Activated CD4-positive, alpha-beta T cell treated with anti-CD3 and anti-CD28 coated beads, Interleukin-2, Interleukin-6, amounts not matched to agents 100 ng/mL and 50 ng/mL, durations not matched to agents 16 hours and 8 hours (primary cell): ENCODE measurements at regions not wholly inside any gene's neighbourhood (a gene's known extent, or its start where the extent isn't known, plus 50 kb on each side); places are given as distances from the start of the nearest gene placed in this dataset.
A peak's percentile ranks its signal among the peaks of the same experiment; 100 is the strongest.

Experiments used
- DNase-seq: peaks from one replicate; pipeline ENCODE4 v3.0.0-alpha.2; 2020

DNA sequence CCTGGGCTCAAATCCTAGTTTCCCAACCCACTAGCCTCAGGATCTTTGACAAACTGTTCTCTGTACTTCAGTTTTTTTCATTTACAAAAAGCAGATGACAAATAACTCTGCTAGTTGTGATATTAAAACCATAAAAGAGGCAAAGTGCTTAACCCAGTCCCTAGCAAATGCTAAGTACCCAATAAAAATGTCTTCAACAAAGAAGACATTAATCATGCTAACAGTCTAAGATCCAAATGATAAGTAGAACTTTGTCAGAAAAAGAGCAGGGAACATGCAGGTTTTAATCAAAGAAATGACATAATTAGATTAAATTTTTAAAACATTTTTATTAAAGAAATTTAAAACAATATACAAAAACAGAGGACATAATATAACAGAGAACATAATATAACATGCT lies 203.0 kb upstream of the ADRA1B start:
- no peak for DNase-seq

DNA sequence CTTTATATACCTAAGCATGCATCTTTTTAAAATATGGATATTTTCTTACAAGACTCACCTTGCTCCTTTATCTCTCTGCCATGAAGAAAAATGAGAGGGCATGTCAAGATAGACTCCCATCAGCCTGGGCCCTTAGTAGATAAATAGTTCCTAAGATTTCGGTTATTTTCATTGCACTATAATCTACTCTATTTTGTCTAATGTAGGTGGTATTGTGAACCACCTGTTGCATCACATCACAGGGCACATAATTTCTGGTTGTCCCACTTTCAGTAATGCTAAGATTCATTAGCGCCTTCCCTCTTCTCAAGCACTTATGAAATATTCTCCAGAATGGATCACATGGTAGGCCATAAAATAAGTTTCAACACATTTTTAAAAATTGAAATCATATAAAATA lies 202.5 kb upstream of the ADRA1B start:
- no peak for DNase-seq

DNA sequence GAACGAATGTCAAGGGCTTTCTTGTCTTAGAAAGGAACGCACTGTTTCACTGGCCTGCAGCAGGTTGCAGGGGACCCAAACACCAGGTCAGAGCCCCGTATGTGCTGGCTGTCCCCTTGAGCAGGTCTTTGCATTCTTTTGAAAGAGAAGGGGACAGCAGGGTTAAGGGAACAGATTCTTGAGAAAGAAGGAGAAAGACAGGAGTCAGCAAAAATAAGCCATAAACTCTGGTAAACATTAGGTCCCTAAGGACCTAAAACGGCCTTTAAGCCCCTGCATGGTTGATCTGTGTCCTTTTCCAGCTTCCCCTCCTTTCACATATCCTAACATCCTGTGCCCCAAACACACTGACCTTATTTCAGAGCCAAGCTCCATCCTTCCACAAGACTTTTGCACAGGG lies 190.8 kb upstream of the ADRA1B start:
- no peak for DNase-seq

DNA sequence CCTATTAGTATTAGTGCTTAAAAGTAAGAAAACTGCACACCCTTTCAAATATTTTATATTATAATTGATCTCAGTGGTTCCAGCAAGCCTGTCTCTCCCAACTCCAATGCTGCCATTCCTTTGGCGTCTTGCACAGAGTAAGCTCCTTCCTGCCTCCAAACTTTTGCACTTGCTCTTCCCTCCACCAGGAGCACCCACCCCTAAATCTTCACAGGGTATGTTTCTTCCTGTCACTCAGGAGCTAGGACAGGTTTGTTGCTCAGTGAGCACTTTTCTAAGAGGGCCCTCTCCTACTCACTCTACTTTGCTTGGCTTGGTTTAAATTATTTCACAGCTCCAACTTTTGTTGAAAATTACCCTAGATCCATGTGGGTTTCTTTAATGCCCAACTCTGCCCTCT lies 189.1 kb upstream of the ADRA1B start:
- no peak for DNase-seq

DNA sequence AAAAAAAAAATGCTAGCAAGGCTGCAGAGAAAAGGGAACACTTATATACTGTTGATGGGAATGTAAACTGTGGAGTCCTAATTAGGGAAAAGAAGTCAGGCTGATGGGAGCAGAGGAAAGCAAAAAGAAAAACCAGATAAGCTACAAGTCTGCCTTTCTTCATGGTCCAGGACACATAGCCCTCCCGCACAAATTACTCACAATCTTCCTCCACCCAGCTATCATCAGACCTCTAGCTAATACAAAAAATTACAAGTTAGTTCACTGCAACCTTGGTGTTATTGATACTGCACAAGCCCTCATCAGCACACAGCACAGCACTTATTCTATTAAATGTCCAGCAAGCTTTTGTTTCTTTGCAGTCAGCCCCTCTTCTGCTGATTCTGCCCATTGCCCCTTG lies 186.0 kb upstream of the ADRA1B start:
- no peak for DNase-seq

DNA sequence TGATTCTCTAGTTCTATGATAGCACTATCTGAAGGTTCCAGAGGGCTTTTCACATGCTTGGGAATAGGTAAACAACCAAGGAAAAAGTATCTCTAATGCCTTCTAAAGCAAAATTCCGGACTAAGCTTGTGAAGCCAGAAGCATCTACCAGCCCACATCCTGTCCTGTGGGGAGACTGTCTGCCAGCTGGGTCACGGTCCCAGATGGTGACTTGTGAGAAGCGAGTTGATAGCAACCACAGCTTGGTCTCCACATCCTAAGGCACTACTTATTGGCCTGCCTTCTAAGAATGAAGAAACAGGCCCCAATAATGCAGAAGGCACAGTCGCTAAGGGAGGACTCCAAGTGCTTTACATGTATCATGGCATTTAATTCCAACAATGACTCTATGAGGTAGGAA lies 184.1 kb upstream of the ADRA1B start:
- peak; percentile 5 for DNase-seq

DNA sequence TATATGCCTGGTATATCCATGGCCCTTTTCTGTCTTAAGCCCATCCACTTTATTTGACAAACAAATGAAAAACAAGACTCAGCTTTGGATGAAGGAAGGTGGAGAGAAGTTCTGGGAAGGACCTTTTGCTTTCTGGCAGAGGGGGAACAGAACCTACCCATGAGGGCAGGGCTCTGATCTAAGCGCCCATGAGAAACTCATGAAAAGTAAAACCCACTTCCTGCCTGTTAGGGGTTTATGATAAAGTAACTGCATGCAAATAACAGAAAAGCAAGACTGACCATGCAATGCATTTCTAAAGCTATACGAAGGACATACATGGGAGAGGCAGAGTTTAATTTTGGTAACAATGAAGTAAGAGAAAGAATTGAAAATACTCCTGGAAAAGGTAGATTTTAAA lies 181.9 kb upstream of the ADRA1B start:
- no peak for DNase-seq

DNA sequence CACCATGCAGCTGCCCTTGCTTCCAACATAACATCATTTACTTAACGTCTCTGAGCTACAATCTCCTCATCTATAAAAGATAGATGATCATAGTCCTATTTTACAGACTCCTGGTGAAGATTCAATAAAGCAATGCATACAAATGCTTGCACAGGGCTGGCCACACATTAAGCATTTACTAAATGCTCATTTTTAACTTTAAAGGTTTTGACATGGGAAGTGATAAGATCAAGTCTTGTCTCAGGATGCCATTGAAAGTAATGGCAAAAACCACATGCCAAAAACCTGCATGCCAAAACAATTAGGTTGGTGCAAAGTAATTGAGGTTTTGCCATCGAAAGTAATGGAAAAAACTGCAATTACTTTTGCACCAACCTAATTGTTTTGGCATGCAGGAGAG lies 181.2 kb upstream of the ADRA1B start:
- DNase-seq, result no peak

DNA sequence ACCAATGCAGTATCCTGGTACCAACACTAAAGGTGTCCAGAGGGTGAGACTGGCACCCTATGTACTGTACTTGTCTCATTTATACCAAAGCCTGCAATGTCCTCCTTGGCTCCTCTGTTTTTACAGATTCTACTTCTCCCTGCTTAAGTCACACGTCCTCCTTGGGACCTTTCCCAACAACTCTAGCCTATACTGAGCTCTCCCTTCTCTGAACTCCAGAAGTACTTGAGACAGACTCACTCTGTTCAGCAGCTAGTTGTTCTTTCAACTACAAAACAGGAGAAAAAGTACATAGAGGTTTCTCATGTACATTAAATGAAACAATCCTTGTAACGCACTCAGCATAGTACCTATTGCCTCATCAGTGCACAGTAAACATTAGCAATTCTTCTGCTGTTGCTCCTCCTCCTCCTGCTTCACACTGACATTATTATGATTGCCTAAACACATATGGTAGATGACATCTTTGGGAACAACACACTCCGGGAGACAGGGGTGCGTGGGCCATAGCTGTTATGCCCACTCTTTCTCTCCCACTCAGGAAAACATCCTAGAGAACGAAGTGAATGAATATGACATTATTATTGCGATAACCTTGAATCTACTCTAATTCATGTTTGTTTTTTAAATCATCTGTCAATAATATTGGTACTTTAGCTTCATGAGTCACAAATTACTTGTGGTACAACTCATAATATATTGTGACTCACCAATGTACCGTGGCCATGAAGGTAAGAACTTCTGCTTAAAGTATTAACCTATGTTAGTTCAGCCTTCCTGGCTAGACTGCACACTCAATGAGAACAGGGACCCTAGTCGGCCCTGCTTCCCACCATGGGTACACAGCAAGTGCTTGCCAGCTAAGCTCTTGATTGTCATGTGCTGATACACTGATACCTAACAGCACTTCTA lies 180.3 kb upstream of the ADRA1B start:
- DNase-seq, result no peak

DNA sequence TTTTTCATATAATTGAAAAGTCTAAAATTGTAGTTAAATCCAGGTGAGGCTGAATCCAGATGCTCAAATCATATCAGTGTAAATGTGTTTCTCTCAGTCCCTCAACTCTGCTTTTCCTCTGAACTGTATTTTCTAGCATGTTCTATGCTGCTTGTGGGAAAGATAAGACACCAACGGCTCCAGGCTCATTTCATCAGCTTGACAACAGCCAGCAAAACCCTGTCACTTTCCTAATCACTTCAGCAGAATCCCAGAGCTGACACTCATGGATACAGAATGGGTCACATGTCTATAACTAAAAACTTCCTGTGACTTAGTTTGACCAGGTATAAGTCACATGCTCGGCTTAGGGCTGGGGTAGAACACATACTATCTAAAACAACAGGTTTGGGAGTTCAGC lies 179.4 kb upstream of the ADRA1B start:
- DNase-seq, result no peak

DNA sequence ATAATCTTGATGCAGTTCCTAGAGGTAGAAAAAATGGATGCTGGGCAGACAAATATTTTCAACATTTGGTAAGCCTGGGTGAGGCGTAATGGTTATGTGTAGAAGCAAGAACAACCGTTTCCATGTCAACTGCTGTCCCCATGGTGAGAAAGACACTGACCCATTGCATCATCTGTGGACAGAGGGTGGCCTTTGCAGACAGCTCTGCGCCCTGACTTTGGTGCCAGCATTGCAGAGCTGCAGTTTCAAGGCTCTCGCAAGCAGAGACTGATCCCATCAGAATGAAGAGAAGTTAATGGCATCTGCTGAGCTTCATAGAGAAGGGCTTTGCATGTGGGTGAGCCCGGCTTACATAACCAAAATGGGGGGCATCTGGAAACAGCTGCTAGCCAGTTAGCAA lies 179.0 kb upstream of the ADRA1B start:
- no peak for DNase-seq

DNA sequence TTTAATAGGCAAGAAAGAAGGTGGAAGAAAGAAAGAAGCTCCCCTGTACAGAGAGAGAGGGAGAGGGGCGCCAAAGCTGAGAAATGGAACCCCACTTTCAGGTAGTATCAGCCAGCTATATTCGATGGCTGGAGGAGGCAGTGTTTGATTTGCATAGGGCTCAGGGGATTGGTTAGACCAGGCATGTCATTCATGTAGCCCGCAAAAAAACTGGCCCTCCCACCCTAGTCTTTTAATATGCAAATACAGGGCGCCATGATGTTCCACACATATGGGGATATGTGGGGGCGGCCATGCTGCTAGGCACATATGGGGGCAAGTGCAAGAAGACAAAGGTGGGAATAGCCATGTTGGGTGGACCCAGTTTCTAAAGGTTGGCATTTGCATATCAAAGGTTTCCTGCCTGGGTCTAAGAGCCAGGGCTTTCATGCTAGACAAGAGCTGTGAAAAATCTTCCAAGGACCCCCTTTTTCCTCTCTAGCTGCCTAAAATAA lies 174.4 kb upstream of the ADRA1B start:
- no peak for DNase-seq

DNA sequence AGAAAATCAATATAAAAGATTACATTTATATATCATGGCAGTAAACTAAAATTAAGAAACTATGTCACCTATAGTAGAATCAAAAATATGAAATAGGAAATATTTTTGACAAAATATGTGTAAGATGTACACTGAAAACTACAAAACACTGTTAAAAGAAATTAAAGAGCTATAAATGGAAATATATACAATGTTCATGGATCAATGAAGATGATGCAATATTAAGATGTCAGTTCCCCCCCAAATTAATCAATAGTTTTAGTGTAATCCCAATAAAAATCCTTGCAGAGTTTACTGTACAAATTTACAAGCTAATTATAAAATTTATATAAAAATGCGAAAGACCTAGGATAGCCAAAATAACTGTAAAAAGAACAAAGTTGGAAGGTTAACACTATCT lies 173.0 kb upstream of the ADRA1B start:
- no peak for DNase-seq

DNA sequence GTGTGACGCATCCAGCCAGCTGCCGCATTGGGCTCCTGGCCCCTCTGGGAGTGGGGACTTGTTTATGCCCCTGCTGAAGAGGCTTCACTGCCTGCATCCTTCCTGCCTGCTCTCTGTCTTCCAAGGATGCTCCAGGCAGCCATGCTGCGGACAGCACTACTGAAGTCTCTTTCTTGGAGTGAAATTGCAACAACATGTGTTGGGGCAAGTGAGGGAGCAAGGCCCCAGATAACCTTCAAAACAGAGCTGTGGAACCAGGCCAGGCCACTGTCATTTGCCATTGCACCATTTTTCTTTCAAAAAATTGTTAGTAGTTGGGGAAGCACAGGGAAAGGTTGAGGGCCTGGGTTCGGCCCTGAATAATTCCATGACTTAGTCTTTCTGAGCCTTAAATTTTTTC lies 169.6 kb upstream of the ADRA1B start:
- DNase-seq, result no peak

DNA sequence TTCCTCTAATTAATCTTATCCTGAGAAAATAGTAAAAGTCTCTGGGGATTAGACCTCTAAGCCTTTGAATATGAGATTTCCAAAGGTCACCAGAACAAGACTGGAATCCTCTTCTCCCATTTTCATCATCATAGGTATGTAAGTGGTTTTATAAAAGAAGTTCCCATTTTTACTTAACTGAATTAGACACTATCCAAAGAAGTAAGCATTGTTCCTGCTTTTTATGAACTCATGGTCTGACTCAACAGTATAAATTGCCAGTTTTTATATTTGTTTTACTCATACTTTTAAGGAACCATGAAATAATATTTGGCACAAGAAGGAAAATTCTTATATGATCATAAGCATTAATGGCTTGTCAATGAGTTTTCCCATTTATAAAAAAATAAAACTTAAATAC lies 167.1 kb upstream of the ADRA1B start:
- no peak for DNase-seq

DNA sequence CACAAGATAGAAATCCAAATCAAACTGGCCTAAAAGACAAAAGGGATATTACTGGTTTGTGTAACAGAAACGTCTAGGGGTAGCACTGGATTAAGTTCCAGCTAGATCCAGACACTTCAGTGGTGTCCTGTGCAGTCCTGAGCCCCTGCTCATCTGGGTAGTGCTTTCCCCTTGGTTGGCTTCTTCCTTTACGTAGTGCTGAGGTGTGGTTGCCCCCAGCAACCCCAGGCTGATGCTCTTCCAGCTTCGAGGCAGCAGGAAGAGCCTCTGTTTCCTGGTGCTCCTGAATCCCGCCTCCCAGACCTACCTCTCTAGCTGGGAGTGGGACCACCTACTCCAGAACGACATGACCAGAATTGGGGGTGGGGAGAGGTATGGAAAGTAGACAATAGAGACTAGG lies 166.1 kb upstream of the ADRA1B start:
- no peak for DNase-seq

DNA sequence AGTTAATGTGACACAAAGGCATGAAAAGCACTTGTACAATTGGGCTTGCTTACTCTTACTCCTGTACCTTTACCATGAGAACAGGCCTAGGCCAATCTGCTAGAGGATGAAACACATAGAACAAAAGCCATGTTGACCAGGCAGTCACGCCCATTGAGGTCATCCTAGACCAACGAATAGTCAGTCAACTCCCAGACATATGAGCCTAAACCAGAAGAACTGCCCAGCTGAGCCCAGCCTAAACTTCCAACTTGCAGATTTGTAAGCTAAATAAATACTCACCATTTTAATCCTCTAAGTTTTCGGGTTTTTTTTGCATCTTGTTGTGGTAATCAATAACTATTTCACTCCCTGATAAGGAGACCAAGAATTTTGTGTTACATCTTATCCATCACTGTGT lies 164.8 kb upstream of the ADRA1B start:
- DNase-seq, result no peak

DNA sequence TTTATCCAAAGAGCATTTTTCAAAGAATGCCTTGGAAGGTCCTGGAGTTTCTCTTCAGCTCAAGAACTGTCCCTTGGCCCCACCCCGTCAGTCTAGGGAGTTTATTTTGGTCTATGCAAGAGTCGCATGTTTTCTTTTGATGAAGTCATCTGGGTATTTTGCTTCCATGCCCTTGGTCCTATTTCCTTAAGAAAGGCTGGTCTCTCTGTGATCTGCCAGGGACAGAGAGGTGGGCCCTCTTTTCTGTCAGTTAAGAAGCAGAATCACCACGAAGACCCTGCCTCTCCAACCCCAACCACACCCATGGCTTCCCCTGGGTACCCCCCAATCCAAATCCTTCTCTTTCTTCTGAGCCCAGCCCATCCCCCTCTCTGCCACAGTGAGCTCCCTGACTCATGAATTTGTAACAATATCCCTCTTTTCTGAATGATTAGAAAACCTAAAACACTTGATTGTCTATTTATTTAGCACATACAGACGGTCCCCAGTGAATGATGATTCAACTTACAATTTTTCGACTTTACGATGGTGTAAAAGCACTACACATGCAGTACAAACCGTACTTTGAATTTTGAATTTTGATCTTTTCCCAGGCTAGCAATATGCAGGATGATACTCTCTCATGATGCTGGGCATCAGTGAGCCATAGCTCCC lies 163.5 kb upstream of the ADRA1B start:
- DNase-seq, result no peak

DNA sequence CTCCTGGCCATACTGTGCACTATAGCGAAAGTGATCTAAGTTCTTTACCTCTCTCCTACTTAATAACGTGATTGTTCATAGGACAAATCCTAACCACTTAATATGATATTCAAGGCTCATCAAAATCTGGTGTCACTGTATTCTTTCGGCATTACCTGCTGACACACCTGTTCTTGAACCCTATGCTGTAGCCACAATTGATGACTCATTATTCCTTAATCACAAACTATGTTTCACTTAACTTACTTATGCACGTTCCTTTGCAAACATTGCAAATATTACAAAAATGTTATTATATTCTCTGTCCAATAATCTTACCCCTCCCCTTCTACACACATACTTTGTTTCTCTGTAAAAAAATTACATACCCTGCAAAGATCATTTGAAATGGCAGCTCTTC lies 158.1 kb upstream of the ADRA1B start:
- DNase-seq, result no peak

DNA sequence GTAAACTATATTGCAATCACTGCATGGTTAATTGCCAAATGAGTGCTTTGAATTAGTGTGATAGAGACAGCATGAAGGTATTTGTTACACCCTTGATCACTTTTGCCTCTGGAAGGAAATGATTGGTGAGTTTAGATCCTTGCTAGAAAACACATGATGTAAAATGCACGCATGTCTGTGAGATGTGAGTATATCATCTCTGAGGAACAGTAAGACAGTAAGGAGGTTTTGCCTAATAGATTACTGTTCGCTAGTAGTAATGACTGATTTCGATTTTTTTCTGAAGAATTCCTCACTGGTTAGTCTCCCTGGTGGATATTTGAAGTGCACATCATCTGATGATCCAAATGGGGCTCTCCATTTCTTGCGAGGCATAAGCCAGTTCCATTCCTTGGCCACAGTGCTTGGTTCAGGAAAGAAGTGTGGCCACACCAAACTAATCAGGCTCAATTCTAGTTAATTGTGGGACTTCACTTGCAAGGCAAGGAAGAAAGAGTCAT lies 156.4 kb upstream of the ADRA1B start:
- no peak for DNase-seq

DNA sequence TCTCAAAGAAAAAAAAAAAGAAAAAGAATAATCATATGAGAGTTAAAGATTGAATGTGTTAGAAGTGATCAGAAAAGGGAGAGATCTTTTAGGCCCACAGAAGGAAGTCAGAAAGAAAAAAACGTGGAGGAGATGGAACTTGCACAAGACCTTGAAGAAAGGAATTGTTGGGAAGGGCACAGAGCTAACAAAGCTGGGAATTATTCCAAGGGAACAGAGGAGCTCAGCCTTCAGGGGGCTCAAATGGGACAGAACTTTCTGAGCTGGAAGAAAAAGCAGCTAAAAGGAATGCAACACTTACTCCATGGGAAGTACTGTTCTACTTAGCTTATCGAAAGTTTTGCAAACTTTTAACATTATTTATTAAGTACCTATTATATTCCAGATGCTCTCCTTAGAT lies 153.4 kb upstream of the ADRA1B start:
- no peak for DNase-seq

DNA sequence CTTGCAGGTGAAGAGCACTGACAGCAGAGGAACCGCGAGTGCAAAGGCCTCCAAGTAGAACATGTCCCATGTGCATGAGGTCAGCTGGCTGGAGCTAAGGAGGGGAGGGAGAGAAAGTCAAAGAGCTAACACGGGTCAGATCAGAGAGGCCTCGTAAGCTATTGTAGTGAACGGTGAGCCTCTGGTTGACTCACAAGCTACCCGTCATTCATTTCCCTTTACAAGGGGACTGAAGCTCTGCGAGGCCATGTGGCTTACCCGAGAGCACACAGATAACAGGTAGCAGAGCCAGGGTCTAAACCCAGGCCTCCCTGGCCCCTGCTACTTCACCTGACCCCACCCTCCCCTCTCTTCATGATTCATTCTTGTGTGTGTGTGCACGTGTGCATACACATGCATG lies 152.7 kb upstream of the ADRA1B start:
- DNase-seq, result no peak

DNA sequence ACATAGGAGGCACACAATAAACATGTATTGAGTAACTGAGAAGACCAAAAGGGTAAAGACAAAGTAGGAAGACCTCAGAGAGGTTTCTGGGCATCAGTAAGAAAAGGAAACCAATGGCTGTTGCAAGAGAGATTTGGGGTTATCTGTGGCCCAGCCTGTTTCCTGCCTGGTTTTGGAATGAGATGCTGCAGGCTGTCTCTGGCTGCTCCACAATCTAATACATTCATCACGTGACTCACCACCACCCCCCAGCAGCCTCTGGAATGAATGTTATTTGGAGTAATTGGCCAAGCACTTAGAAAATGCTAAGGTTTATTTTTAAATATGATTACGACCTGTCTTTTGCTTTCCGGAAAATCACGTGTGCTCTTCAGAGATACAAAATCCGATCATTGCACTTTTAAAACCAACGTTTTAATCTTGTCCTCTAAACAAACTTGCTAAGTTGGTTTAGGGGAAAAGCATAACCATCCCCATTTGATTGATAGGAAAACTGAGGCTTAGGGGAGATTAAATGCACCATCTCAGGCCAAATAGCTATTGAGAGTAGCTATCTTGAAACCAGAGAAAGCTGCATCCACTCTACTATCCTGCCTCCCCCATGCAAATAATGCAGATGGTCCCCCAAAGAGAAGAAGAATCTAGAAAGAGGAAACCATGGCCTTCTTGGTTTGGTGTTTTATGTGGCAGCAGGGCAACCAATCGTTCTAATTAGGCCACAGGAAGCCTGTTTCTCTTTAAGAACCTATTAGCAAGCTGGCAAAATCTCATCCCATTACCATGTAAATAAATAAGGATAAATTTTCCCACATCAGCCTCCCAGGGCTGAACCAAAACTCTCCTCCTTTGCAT lies 151.8 kb upstream of the ADRA1B start:
- DNase-seq, result peak; percentile 52

DNA sequence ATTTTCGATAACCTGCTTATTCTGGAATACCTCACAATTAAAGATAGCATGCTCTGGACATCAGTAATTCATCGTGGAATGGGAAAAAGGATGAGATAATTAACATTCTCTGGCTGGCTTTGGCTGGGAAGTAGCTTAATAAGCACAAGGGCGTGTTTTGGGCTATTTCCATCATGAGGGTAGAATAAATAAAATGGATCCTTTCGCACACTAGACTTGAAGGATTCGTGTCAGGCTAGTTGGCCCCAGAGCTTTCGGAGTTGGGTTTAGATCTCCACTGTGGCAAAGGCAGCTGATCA lies 151.2 kb upstream of the ADRA1B start:
- DNase-seq, result no peak
